Smooth muscle cell (in vitro differentiated cells): ENCODE measurements at regions not wholly inside any gene's neighbourhood (a gene's known extent, or its start where the extent isn't known, plus 50 kb on each side); places are given as distances from the start of the nearest gene placed in this dataset. TPM values are rescaled to one million over a fixed set of nuclear protein-coding genes. Genes with fewer than 3 reads are reported as not detected.

Experiments
- DNase-seq: peaks from one replicate; lab custom pipeline; 2025; ENCODE audit not compliant: unreplicated experiment; lab: John Stamatoyannopoulos, UW
- H2AFZ ChIP-seq: fragments of 200-600 bp; sonication (generic); 2 replicates; pipeline ENCODE4 v1.6.0; 2016; ENCODE audit warnings: antibody characterized with exemption, low read depth, mild to moderate bottlenecking
- H3F3A ChIP-seq: fragments of 200-600 bp; sonication (generic); 2 replicates; pipeline ENCODE4 v1.6.0; 2017; ENCODE audit warnings: antibody characterized with exemption, low read depth
- H3K27ac ChIP-seq: fragments of 200-600 bp; sonication (generic); 2 replicates; pipeline ENCODE4 v1.5.1; 2016; ENCODE audit warnings: low read depth, mild to moderate bottlenecking
- H3K27me3 ChIP-seq: fragments of 200-600 bp; sonication (generic); 2 replicates; pipeline ENCODE4 v1.6.1; 2016; ENCODE audit warnings: low read depth, mild to moderate bottlenecking
- H3K36me3 ChIP-seq: fragments of 200-600 bp; sonication (generic); 2 replicates; pipeline ENCODE4 v1.5.1; 2016; ENCODE audit warnings: low read depth
- H3K4me1 ChIP-seq: fragments of 200-600 bp; sonication (generic); 2 replicates; pipeline ENCODE4 v1.5.1; 2016; ENCODE audit warnings: low read depth
- H3K4me2 ChIP-seq: fragments of 200-600 bp; sonication (generic); 2 replicates; pipeline ENCODE4 v1.6.0; 2016; ENCODE audit warnings: mild to moderate bottlenecking
- H3K4me3 ChIP-seq: fragments of 200-600 bp; sonication (generic); 2 replicates; pipeline ENCODE4 v1.5.1; 2016; ENCODE audit warnings: mild to moderate bottlenecking
- H3K79me2 ChIP-seq: fragments of 200-600 bp; sonication (generic); 2 replicates; pipeline ENCODE4 v1.6.0; 2016; ENCODE audit warnings: low read depth, mild to moderate bottlenecking
- H3K9ac ChIP-seq: fragments of 200-600 bp; sonication (generic); 2 replicates; pipeline ENCODE4 v1.6.0; 2016; ENCODE audit warnings: low read depth
- H3K9me3 ChIP-seq: fragments of 200-600 bp; sonication (generic); replicated peaks from 2 replicates; pipeline ENCODE4 v1.5.1; 2016; ENCODE audit warnings: low read depth
- H4K20me1 ChIP-seq: fragments of 200-600 bp; sonication (generic); 2 replicates; pipeline ENCODE4 v1.6.0; 2016; ENCODE audit warnings: low read depth
- WGBS: methylation state at CpG from one replicate; pipeline ENCODE4 v1.1.7; 2016; ENCODE audit warnings: low lambda C conversion rate; 5-methylcytosine and 5-hydroxymethylcytosine counted together
- small RNA-seq: library from RNA; depleted of rRNA; stranded (forward); fragments of <200 nt; gene quantifications from one replicate; pipeline ENCODE3, GENCODE V24; 2014
- TF ChIP-seq, protein P1 (sequence below): fragments of 200-600 bp; sonication (generic); IDR thresholded peaks from 2 replicates; pipeline ENCODE4 v1.5.1; 2017; ENCODE audit warnings: borderline replicate concordance, mild to moderate bottlenecking, antibody characterized with exemption; ENCODE audit not compliant: insufficient read depth, poor library complexity, severe bottlenecking

DNA sequence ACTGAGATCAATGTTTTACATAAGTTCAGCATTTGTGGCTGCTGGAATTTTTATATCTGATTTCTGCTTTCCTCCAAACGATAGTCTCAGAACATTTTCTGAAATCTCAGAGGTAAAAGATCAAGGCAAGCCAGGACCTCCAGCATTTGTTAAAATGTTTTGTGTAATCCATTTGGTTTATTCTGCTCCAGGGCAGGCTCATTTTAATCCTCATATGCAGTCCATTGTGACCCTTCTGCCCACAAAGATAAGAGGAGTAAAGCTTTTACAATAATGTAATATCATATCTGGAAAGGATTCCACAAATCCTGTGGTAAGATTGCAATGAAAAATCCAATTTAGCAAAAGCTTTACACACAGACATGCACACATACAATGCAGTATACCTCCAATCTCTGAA is 55.3 kb upstream of the KCNH5 start:
- H3K27me3 ChIP-seq, result peaks cover 3% of the 10 kb centered on the region
- H3K9me3 ChIP-seq, result no peaks in the 10 kb centered on the region
- TF ChIP-seq, protein P1, sequence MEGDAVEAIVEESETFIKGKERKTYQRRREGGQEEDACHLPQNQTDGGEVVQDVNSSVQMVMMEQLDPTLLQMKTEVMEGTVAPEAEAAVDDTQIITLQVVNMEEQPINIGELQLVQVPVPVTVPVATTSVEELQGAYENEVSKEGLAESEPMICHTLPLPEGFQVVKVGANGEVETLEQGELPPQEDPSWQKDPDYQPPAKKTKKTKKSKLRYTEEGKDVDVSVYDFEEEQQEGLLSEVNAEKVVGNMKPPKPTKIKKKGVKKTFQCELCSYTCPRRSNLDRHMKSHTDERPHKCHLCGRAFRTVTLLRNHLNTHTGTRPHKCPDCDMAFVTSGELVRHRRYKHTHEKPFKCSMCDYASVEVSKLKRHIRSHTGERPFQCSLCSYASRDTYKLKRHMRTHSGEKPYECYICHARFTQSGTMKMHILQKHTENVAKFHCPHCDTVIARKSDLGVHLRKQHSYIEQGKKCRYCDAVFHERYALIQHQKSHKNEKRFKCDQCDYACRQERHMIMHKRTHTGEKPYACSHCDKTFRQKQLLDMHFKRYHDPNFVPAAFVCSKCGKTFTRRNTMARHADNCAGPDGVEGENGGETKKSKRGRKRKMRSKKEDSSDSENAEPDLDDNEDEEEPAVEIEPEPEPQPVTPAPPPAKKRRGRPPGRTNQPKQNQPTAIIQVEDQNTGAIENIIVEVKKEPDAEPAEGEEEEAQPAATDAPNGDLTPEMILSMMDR, result no peak
- no peak overlapping the region for H3K4me3 ChIP-seq
- H2AFZ ChIP-seq, result no peak overlapping the region
- H3K79me2 ChIP-seq, result no peaks in the 10 kb centered on the region
- H3K27ac ChIP-seq, result no peak overlapping the region
- H3K4me1 ChIP-seq, result no peaks in the 10 kb centered on the region
- no peak overlapping the region for H3K9ac ChIP-seq
- H3K36me3 ChIP-seq, result no peaks in the 10 kb centered on the region
- 34% methylated on average over 1 of the region's 1 CpG for WGBS
- H4K20me1 ChIP-seq, result no peaks in the 10 kb centered on the region
- no peak overlapping the region for H3K4me2 ChIP-seq
- no peak for DNase-seq
- H3F3A ChIP-seq, result no peaks in the 10 kb centered on the region

DNA sequence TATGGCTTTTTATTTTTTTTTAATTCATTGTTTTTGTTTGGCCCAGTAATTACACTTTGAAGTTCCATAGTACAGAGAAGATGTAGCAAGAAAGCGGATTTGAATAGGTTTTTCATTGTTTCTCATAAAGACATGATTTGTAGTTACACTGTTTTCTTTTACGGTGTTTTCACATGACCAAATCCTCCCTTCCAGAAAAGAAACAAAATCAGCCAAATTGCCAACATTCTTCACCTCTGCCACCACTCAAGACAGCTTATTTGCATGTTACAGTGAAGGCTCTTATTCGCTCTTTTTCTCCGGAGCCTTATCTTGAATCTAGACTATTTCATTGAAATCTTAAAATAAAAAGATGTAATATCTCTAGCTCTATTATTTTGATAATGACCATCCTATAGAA is 50.9 kb upstream of the KCNH5 start:
- 83% methylated on average over 4 of the region's 4 CpGs for WGBS
- H3K27ac ChIP-seq, result no peak overlapping the region
- no peaks in the 10 kb centered on the region for H3K79me2 ChIP-seq
- H4K20me1 ChIP-seq, result no peaks in the 10 kb centered on the region
- H3F3A ChIP-seq, result no peaks in the 10 kb centered on the region
- H3K4me1 ChIP-seq, result peaks cover 3% of the 10 kb centered on the region
- no peak overlapping the region for H3K4me2 ChIP-seq
- DNase-seq, result no peak
- no peak overlapping the region for H3K9ac ChIP-seq
- H3K27me3 ChIP-seq, result peaks cover 3% of the 10 kb centered on the region
- H3K9me3 ChIP-seq, result no peaks in the 10 kb centered on the region
- TF ChIP-seq, protein P1, result no peak
- no peak overlapping the region for H2AFZ ChIP-seq
- H3K36me3 ChIP-seq, result no peaks in the 10 kb centered on the region
- H3K4me3 ChIP-seq, result no peak overlapping the region

Small RNA genes in the stretch of these regions (small RNA-seq; reads per million reads assigned to genes)
- gene PARP1P2, result not detected
